Ureter (tissue), 1 donor: ENCODE measurements at regions not wholly inside any gene's neighbourhood (a gene's known extent, or its start where the extent isn't known, plus 50 kb on each side); places are given as distances from the start of the nearest gene placed in this dataset.
"Not testable (repeated sequence)": the region's sequence is repeated elsewhere in the genome, so short reads cannot be mapped to it uniquely, and the experiment has no call there.

Experiments
- DNase-seq: peaks from one replicate; pipeline ENCODE4 v3.0.0-alpha.2; 2020; ENCODE audit warnings: low spot score
- donor health status: DM: yes; HTN: yes; CAD: no.

DNA sequence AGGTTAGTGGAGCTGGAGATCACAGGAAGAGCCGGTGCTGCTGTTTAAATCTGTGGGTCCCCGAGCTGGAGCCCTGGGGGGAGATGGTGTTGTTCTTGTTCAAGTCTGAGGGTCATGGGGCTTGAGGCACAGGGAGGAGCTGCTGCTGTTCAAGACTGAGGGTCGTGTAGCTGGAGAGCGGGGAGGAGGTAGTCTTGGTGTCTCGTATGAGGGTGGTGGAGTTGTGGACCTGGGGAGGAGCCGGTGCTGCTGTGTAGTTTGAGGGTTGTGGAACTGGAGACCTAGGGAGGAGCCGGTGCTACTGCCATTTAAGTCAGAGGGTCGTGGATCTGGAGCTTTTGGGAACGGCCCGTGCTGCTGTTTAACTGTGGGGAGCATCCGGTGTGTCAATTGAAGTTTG, 112.2 kb upstream of the SULF2 start:
- no peak for DNase-seq

DNA sequence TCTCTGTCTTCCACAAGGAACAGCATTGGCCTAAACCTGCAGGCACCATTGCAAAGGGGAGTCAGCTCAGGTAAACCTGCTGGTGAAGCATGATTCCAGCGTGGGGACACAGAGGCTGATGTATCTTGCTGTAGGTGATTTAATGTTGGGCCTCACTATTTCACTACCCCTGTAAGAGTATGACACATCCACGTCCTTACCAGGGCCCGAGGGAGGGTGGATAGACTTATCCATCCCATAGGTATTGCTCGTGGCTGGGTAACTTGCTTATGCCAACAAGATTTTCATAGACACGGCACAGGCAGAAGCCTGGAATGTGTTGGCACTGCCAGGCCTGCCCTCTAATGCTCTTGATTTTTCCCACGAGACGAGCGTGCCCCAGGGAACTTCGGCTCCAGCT, 107.4 kb upstream of the SULF2 start:
- DNase-seq: not testable (repeated sequence)

DNA sequence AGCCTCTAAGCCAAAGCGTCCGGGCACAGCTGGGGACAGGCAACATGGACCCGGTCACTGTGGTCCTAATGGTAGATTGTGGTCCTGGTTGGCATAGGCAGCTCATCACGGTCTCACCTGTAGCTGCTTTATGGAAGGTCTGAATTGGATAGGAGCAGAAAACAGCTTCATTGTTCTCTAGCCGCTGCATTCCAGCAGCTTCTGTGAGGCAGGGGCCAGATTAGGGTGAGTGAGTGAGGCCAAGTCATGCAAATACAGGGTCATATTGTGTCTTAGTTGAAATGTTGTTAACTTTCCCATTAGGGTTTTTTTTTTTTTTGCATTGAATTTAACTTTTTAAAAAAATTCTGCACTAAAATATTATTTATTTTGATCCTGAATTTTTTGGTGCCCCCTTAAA, 105.4 kb upstream of the SULF2 start:
- DNase-seq: not testable (repeated sequence)

DNA sequence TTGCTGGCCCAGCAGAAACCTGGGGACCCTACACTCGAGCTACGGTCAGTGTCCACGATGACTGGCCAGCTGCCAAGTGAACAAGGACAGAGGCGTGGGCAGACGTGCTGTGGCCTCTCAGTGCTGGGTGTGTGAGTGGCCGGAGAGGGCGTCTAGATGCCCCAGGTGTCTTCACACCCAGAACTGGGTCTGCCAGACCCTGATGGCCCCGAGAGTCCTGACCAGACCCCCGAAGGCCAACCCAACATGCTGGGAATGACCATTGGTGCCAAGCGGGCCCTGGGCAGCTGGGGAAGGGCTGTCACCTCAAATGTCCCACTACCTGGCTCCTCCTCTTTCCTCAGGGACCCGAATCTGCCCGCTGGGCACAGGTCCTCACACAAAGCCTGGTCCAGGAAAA, 104.5 kb upstream of the SULF2 start:
- not testable (repeated sequence) for DNase-seq

DNA sequence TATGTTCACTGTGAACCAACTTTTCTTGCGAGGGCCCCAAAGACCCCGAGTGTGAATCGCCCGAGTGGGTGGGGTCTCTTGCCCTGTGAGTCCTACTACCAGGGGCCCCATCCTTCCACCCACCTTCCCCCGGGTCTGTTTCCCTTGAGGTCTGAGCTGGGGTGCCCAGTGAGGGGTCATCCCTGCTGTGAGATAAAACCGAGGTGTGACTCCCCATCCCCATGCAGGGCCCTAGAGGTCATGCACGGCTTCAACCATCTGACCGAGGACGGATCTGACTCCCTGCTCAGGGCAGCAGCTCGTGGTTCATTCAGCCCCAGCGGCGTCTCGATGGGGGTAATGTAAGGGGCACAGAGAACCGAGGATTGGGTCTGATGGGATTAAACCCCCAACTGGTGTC, 103.1 kb upstream of the SULF2 start:
- DNase-seq: no peak

DNA sequence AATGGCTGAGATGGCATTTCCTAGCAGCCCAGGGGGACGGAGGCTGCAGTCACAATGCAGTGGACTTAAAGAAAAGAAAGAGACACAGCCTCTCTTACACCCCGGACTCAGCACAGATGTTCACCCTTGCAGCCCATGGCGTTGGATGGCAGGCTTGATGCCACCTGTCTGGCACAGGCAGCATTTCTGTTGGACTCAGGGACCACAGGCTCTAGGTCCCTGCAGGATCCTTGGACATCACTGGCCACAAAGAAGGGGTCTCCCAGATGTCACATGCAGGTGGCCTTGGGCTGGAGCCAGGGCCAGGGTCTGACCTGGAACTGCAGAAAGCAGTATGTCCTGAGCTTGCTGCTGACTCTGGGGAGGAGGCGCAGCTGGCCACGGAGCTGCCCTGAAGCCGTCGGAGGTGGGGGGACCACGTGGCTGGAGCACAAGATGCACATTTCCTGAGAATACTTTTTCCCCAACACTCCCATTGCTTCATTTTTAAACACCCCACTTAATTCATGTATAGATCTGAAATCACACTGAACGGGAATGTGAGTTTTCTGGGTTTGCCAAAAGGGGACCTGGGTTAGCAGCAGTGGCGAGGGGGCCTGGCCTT, 102.3 kb upstream of the SULF2 start:
- DNase-seq: no peak

DNA sequence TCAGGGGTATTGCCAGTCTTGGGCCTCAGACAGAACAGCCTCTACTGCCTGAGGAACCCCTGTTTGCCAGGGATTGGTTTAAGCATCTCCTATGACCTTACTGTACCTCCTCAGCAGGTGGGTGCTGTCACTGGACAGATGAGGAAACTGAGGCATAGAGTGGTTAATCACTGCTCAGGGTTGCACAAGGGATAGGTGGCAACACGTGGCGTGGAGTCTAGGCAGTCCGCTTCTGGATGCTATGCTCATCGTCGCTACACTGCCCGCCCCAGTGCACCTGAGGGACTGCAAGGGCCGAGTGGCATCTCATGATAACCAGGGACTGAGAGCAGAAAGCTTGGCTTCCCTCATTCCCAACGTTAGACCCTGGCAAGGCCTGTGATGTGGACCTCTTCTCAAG, 101.8 kb upstream of the SULF2 start:
- DNase-seq: no peak

DNA sequence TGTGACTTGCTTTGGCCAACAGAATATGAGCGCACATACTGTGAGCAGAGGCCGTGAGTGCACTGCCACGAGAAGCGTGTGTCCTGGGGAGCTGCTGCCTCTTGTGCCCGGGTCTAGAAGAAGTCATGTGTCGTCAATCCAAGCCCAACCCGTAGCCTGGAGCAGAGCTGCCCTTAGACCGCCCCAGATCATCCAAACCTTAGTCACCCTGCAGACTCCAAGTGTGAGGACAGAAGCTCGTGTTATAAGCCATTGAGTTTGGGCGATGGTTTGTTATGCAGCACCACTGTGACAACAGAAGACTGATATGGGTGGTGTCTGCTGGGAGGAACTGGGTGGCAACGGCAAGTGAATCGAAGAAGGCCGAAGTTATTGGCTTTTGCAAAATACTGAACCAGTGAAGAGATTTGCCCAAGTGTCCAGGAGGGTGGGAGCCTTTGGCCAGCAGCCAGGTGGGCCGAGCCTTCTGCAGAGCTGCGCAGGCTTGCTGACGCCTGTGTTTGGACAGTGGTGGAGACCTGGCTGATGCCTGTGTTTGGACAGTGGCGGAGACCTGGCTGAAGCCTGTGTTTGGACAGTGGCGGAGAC, 101.3 kb upstream of the SULF2 start:
- no peak for DNase-seq

DNA sequence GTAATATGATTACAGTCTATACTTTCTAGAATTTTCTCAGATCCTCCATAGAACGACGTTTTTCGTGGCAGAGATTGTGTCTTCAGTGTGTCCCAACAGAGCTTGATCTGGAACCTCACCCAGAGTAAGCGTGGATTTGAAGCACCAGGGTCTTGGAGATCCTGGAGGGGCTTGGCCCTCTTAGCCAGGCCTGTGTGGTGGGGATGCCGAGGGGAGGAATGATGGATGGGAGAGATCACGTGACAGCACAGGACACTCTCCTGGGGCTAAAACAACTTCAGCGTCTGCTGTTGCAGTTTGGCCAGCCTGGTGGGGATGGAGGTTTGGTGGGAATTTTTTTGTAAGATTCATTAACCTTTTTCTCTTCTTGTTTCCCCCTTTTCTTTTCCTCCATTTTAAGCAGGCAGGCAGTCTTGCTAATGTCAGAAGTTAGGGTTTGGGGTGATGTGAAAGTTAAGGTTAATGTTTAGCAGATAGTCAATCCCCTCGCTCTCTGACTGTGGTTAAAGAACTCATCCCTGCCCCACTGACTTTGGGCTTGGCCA, 100.7 kb upstream of the SULF2 start:
- no peak for DNase-seq

DNA sequence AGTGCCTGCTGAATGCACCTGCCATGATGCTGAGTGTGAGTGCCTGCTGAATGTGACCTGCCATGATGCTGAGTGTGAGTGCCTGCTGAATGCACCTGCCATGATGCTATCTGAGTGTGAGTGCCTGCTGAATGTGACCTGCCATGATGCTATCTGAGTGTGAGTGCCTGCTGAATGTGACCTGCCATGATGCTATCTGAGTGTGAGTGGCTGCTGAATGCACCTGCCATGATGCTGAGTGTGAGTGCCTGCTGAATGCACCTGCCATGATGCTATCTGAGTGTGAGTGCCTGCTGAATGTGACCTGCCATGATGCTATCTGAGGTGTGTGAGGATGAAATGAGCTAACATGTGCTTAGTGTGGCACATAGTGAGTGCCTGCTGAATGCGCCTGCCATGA, 98.7 kb upstream of the SULF2 start:
- DNase-seq: not testable (repeated sequence)

DNA sequence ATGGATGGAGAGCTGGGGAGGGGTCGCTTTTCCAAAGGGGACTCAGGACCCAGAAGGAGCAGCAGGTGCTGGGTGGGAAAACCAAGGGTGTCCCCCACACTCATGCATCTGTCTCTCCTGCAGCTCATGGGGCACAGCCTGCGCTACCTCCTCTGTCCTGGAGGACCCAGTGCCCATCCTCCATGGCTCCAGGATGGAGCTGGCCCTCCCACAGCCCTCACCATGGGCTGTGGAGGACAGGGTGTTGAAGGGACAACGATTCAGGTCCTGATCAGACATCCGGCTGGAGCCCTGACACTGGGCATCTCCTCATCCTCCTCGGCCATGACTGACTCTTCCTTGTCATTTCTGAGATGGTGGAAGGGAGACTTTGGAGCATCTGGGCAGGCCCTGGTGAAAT, 97.9 kb upstream of the SULF2 start:
- no peak for DNase-seq

DNA sequence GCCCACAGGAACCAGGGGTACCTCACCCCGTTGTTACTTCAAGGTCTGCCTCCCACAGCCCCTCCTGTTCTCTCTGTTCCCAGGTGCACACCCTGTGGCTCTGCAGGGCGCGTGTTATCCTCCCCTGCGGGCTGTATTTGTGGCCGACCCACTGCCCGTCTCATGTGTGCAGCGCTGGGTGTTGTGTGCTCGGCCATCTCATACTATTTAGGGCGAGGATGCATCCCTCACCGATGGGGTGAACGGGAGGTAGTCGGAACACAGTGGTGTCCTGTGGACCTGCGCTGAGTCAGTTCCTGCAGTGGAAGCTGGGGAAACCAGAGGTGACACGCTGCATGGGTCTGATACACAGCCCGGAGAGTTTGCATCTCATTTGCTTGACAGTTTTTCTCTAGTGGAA, 94.5 kb upstream of the SULF2 start:
- DNase-seq: no peak

DNA sequence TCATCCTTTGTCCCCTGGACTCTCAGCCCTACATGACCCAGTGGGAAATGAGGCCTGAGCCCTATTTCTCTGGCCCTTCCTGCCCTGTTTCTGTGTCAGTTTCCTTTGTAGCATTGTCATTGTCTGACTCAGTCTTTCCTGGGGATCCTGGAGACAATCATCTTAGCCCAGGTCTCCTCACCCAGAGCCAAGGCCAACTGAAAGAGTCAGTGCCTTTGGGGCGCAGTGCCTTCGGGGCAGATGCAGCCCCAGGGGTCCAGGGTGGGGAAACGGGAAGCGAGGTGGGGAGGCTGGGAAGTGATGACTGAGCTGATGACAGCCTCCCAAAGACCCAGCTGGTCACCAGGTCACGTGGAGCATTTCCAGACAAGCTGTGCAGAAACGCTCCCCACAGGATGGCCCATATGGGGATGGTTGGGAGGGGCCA, 93.3 kb upstream of the SULF2 start:
- no peak for DNase-seq

DNA sequence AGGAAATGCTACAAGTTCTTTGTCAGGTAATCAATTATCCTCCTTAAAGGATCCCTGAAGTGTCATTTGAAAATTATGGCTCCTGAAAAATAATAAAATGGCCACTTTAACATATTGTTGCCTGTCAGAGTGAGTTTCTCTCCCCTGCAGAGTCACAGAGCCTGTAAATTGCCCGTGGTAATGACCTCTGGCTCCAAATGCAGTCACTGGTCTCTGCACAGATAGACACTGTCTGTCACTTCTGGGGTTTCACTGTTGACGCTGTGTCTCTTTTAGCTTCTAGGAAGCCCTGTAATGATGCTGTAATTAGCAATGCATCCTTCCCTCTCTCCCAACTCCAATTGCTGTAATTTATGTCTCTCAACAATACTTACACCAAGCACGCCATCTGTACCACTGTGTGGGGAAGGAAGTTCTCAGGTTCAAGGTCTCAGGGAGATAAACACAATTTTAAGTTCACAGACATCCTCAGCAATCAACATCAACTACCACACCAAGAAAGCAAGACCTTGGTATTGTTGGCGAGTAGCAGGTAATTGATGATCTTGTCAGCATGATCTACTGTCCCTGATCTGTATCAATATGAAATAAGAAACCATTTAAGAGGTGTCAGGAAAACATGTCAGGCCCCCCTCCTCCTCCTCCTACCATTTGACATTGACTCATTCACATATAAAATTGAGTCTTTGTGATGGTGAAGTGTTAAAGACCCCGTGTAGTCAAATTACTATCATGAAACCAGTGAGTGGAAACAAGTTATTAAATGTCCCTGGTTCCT, 91.2 kb upstream of the SULF2 start:
- DNase-seq: no peak

DNA sequence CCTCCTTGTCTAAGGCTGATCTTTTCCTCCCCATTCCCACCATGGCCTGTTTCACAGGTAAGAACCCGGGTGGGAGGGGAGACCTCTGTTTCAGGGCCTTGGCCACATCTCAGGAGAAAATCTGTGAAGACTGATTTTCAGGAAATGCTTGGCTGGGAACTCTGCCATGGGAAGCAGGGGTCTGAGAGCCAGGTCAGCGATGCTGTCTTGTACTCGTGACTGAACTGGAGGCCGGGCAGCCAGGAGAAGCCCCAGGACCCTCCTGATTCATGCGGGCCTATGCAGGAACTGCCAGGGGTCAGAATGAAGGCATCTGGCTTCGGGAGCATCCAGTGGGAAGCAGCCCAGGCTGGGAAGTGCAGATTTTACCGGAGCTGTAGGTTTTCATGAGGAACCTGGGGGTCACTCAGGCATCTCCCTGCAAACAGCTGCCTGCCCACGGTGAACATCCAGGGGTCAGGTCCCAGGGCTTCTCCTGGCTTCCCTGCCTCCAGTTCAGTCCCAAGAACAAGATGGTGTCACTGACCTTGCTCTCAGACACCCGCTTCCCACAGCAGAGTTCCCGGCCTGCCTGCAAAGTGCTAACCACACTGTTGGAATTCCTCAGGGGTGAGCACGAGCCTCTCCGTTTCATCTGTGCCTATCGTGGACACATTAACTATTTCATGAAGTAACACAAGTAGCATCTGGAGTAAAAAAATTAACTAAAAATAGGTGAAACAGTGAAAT, 90.2 kb upstream of the SULF2 start:
- DNase-seq: no peak

DNA sequence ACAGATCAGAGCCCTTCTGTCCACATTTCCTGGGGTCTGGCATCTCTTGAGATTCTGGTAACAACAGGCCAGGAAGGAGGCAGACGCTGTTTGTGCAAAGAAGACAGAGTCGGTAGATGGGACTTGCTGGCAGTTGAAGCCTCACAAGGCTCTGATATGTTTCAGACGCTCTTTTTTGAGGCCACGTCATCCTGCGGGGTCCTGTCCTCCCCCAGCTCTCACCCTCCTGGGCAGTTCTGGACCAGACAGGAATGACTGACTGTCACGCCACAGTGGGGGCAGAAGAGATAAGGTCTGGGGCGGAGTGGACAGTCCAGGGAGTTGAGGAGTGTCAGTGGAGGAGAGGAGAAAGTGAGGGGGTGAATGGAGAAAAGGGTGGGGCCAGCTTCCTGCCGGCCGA, 87.1 kb upstream of the SULF2 start:
- DNase-seq: no peak

DNA sequence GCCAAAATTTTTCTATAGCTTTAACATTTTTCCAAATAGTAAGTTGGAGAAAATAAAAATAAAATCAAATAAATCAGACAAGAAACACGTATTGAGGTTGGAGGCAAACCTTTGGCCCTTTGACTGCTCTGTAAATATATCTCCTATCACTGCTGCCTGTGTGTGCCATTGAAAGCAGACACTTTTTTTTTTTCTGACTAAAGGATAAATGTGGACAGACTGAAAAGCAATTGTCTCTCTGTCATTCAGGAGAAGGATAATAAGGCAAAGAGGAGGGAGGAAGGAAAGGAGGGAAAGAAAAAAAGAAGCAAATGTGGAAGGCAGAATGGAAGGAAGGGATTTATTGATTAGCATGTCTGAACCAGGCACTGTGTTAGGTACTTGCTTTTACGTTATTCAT, 85.2 kb upstream of the SULF2 start:
- no peak for DNase-seq

DNA sequence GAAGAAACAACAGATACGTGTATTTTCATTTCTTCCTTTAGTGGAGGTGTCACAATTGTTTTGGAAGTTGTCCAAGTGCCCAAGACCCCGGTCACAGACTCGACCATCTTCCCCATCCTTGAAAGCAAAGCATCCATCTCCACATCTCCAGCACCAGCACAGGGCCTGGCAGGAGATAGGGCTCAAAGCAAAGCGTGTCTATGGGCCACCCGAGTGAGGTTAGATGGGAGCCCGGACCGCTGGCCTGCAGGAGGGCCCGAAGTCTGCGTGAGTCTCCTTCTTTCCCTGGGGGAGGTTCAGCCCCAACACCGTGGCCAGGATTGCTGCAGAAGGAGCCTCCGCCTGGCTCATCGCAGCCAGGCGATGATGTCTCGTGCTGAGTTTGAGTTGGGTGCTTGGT, 83.5 kb upstream of the SULF2 start:
- DNase-seq: no peak

DNA sequence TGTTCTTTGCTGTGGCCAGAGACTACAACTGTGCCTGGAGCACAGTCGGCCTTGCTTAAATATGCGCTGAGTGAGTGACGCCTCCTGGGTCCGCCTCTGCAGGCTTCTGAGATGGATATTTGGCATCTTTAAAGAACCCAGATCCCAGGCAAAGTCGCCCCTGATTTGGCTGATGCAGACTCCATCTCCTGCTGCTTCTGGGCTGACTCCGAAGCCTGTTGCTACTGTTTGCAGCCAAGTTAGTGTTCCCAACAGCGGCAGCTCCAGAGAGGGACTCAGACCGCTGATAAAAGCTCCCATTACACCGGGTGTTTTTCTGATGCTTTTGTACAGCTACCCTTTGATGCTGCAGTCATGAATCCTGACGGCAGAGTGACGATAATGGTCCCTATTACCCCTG, 83.0 kb upstream of the SULF2 start:
- no peak for DNase-seq

DNA sequence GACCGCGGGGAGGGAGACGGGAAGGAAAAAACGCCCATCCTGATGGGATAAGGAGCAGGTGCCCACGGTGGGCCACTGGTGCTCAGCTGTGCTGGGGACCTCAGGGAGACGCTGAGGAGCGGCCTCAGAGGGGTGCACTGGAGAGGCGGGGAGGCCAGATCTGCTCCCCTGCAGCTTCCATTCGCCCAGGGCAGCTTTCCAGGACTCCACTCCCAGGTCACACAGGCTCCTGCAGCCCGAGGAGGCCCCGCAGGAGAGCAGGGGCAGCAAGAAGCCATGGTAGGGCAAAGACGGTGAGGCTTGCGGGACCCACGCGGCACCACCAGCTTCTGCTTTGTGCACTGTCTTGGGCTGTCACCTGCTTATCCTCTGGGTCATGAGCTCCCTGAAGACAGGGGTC, 82.5 kb upstream of the SULF2 start:
- DNase-seq: no peak

DNA sequence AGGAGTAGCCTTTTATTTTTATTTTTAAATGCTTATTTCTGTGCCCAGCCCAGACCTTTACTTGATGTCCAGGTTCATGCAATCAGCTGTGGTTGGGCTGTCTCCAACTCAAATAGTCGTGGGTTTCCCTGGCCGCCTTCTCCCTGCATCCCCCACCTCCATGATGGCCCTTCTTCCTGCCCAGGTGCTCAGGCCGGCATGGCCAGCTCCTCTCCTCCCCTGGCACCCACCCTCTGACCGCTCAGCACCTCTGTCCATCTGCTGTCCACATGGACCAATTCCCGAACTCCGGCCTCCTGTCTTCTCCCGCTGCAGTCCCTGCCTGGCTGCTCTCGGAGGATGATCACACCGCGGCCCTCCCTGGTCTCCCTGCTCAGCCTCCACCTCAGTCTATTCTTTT, 81.2 kb upstream of the SULF2 start:
- DNase-seq: no peak

DNA sequence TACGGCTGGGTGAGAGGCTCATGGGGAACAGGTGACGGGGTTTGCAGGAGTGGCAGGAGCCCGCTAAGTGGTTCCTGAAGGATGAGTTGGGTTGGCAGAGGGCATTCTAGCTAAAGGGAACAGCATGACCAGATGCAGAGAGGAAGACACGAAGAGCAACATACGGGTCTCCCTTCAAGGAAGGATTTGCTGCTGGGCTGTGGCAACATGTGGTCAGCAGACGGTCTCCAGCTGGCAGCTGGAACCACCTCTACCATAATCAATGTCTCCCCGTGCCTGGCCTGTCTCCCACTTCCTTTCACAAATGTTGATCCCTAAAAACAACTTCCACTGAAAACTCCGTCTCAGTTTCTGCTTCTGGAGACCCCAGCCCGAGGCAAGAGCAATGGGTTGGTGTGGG, 80.6 kb upstream of the SULF2 start:
- DNase-seq: no peak

DNA sequence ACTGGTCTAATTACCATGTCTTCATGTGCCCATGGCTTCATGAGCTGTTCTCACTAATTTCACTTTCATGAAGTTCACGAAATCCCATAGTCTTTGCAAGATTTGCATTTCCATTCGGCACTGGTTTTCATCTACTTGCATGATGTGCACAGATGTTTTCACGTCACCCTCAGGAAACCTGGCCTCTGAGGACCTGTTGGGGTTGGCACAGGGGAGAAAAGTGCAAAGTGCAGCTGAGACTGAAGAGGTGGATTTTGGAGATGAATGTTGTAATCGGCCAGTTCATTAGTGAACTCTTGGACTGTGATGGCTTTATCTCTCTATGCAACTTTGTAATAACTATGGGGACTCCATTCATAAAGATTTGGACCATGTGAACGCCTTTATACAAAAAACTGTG, 80.2 kb upstream of the SULF2 start:
- no peak for DNase-seq
